Renal cortex interstitium (tissue), 11 donors: ENCODE measurements at regions not wholly inside any gene's neighbourhood (a gene's known extent, or its start where the extent isn't known, plus 50 kb on each side); places are given as distances from the start of the nearest gene placed in this dataset.

ENCODE experiments used
- DNase-seq, 11 donors: peaks; one replicate each; pipeline ENCODE4 v3.0.0-alpha.2; 2013; ENCODE audit warnings: low read depth in 9 of 11, low spot score in 4 of 11; ENCODE audit errors: extremely low read depth in 1 of 11

DNA sequence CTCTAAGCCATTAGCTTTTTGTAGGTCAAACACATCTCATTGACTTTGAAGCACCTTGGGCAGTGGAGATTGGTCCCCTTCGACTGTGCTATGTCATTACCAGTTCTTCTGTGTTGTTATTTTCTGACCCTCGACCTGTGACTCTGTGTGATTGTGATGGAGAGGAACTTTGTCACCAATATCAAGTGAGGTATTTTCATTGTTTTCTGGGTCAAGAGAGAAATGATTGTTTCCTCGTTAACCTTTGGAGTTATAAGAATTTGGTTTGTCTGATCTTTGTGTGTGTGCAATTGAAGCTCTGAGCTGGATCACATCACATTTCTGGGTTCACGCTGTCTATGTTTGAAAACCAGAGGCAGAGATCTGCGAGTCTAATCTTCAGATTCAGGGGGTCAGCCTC, 432.2 kb upstream of the KLF6 start:
- no peak for DNase-seq

DNA sequence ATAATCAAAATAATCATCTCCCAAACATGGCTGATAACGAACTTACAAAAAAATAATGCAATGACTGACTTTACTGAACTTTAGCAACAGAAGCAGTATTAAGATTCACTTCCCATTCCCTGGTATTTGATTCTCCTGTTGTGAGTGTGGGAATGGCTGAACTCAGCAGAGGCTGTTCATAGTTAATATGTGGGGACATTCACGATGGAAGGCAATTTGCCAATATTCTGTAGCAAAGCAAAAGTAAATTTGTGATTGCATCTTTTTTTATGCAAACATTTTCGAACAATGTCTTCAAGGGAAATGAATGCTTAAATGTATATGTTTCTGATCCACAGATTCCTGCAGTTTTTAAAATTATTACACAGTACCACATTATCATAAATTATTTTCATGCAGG, 431.7 kb upstream of the KLF6 start:
- no peak for DNase-seq

DNA sequence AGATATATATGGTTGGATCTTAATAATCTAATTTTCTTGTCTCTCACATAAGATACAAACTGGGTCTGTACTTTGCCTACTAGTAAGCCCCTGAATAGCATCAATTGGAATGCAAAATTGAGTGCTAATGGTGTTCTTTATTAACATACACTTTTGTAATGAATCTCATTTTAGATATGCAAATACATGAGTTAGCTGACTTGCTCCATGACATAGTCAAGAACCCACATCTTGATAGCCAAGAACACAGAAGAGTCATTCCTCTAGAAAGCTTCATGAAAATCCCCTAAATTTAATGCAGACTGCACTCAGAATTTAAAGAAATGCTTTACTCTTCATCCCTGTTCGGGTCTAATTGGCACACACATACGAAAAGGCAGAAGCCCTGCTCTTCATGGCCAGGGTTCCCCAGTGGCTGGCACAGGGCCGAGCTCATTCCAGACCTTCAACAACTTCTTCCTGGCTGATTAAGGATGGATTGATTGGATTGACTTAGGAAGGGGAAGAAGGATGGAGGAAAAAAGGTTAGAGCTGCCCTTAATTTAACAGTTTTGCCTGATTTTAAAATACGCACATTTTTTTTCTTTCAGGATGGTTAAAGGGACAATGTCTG, 431.1 kb upstream of the KLF6 start:
- no peak for DNase-seq

DNA sequence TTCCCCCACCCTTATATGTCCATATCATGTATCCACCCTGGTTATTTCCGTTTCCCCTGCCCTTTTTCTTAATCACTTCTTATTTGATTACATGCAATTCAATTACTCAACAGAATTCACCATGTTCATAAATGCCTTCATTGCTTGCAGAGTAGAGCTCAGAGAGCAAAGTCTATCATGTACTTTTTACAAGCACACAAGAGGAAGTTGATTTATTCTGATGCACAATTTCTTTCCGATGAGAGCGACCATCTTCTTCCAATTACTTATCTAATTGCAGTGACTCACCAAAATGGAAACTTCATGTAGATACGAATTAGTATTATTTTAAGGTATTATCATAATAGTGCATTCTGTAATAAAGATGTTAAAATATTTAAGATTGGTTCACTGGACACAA, 430.5 kb upstream of the KLF6 start:
- no peak for DNase-seq

DNA sequence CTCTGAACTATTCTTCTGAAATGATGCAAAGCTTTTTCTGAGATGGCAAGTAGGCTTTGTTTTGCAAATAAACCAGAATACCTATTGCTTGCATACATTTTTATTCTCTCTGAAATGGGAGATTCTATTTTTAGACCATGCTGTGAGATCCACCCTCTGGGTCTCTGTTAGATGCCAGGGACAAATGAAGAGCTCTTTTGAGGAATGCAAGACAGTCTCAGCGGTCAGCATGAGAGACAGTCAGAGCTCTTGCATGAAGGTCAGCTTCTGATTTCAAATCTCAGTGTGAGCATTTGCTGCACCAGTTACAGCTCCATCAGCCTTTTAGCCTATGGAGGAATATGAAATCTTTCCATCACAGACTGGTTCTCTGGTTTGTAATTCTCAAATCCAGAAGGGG, 429.9 kb upstream of the KLF6 start:
- no peak for DNase-seq

DNA sequence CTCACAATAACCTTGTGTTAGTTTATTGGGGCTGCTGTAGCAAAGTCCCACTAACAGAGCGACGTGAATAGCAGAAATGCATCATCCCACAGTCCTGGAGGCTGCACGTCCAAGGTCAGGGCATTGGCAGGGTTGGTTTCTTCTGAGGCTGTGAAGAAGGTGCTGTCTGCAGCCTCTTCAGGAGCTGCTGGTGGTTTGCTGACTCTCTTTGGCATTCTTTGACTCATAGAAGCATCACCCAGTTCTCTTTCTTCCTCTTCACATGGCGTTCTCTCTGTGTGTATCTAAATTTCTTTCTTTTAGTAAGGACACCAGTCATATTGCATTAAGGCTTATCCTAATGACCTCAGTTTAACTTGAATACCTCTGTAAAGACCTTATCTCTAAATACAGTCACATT, 428.4 kb upstream of the KLF6 start:
- no peak for DNase-seq

GRCh38 chr10:4212111-4212630, 427.2 kb upstream of the KLF6 start:
- DNase-seq = no peak

DNA sequence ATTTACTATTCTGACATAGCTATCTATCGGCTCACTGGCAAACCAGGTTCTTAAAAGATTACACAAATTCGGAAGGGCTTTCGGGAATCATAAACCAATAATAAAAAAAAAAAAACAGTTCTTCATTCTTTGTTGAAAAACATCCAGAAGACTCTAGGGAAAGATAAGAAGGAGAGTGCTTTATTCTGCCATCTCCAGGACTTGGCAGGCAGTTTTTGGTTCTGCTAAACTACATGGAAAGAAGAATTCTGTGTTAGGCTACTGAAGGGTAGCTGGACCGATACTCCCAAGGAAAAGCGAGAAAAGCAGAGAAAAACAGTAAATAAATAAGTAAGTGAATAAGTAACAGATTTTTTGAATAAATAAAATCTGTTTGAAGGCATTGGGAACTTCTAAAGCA, 423.5 kb upstream of the KLF6 start:
- DNase-seq = no peak

- DNase-seq = no peak
Observed at GRCh38 chr10:4205113-4205512, 420.1 kb upstream of the KLF6 start.

DNA sequence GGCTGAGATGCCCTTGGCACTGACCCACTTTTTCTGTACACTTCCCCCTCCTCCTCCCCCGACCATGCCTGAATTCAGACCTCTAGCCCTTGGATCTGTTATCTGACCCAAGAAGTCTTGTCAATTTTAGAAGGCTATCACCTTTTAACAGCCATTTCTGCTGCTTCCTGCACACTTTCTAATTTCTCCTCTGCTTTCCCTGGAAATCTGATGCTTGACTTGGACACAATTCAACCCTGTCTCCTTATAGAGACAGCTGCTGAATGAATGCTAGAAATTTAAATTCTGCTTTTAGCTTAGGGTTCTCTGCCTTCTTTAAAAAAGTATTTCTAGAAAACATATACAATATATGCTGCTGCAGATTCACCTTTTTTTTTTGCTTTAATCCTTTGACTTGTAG, 417.9 kb upstream of the KLF6 start:
- DNase-seq = no peak

- no peak for DNase-seq
Observed at GRCh38 chr10:4201866-4202825, 417.1 kb upstream of the KLF6 start.

- DNase-seq = no peak
Observed at GRCh38 chr10:4199196-4199595, 414.2 kb upstream of the KLF6 start.

- DNase-seq = no peak
Observed at GRCh38 chr10:4198216-4198615, 413.2 kb upstream of the KLF6 start.

DNA sequence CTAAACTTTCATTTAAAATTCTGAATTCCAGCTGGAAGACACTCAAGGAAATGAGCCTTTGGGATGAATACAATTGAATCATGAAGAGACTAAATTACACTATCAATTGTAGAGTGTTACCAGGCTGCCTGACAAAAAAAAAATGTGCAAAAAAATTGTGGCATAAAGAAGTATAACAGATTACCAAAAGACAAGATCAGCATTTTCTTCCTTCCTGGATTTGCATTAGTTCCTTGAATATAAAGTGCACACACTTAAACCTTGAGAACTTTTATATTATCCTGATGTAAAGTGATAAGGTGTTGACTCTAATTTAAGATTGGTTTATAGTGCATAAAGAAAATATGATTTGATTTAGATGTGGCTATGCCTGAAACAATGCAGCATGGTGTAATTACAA, 412.7 kb upstream of the KLF6 start:
- DNase-seq = no peak

- no peak for DNase-seq
Observed at GRCh38 chr10:4196771-4197390, 411.9 kb upstream of the KLF6 start.

- DNase-seq = no peak
Observed at GRCh38 chr10:4196183-4196582, 411.2 kb upstream of the KLF6 start.

DNA sequence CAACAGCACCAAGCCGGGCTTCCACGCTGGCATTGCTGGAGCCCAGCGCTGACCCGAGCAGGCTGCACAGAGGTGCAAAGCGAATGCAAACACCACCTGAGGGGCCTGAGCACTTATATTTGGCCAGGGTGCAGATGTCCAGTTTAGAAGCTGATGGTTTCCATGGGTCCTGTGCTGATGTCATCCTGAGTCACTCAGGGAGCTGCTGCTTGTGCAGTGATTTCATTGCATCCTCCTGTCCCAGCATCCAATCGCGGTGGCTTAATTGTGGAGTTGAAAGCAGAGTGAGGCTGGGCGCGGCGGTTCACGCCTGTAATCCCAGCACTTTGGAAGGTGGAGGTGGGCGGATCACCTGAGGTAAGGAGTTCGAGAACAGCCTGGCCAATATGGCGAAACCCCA, 410.2 kb upstream of the KLF6 start:
- no peak for DNase-seq

- no peak for DNase-seq
Observed at GRCh38 chr10:4194231-4194630, 409.2 kb upstream of the KLF6 start.

GRCh38 chr10:4191894-4192293, 406.9 kb upstream of the KLF6 start:
- DNase-seq = no peak

DNA sequence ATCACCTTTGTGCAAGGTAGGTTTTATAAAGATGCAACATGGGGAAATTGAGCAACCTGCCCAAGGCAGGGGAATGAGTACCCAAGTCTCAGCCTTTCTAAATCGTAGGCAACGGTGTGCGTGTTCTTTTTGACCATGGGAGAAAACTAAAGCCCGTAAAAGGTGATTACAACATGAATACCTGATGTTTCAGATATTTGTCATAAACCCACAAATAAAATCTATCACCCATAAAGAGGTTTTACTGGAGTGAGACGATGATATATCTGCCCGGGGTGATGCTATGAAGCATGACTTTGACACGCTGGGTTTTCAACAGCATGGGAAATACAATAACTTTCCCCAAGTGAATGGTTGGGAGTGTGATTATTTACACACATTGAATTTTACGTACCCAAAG, 406.3 kb upstream of the KLF6 start:
- no peak for DNase-seq
